Esophagus muscularis mucosa (tissue), 4 donors: ENCODE measurements at regions not wholly inside any gene's neighbourhood (a gene's known extent, or its start where the extent isn't known, plus 50 kb on each side); places are given as distances from the start of the nearest gene placed in this dataset.

Experiments
- DNase-seq: peaks from one replicate; pipeline ENCODE4 v3.0.0-alpha.2; 2017; ENCODE audit errors: extremely low spot score
- H3K27ac ChIP-seq, 4 donors: fragments of 200-600 bp; sonication (generic); replicated peaks in 1 of 4; 1 replicate in 3 of 4; 2 replicates in 1 of 4; pipeline ENCODE4 v1.5.1; 2016 to 2019; ENCODE audit warnings: mild to moderate bottlenecking in 1 of 4
- H3K27me3 ChIP-seq, 4 donors: fragments of 200-600 bp; sonication (generic); one replicate each; pipeline versions ENCODE4 v1.5.1 to v1.6.0; 2016 to 2019
- H3K36me3 ChIP-seq, 4 donors: fragments of 200-600 bp; sonication (generic); one replicate each; pipeline ENCODE4 v1.5.1; 2016 to 2019
- H3K4me1 ChIP-seq, 4 donors: fragments of 200-600 bp; sonication (generic); one replicate each; pipeline ENCODE4 v1.5.1; 2016 to 2019
- H3K4me3 ChIP-seq, 4 donors: fragments of 200-600 bp; sonication (generic); 1 replicate in 2 of 4; 2 replicates in 2 of 4; pipeline ENCODE4 v1.5.1; 2016 to 2019; ENCODE audit warnings: mild to moderate bottlenecking in 4 of 4, moderate library complexity in 1 of 4
- H3K9me3 ChIP-seq, 4 donors: fragments of 200-600 bp; sonication (generic); 1 replicate in 3 of 4; 2 replicates in 1 of 4; pipeline ENCODE4 v1.5.1; 2016 to 2019
- EP300 ChIP-seq: sonication (generic); formaldehyde crosslinking; IDR thresholded peaks from one replicate; pipeline ENCODE4 v1.6.1; 2017; ENCODE audit warnings: antibody characterized with exemption
- POLR2A ChIP-seq: fragments of 450-650 bp; IDR thresholded peaks from one replicate; pipeline ENCODE4 v1.6.1; 2017; ENCODE audit warnings: antibody characterized with exemption, moderate library complexity, mild to moderate bottlenecking, low read depth
- POLR2AphosphoS5 ChIP-seq, 2 donors: sonication (generic); formaldehyde crosslinking; IDR thresholded peaks; one replicate each; pipeline ENCODE4 v1.6.1; 2017; ENCODE audit warnings: antibody characterized with exemption in 2 of 2
- WGBS: methylation state at CpG from one replicate; pipeline ENCODE4 v1.1.5; 2018; 5-methylcytosine and 5-hydroxymethylcytosine counted together
- intact Hi-C: fragments of 100-400 bp; cut with DNase I; formaldehyde crosslinking; loops from one replicate; pipeline ENCODE4 v1.15.1; 2023
- TF ChIP-seq, protein P1 (sequence below), 3 experiments: fragments of 200-600 bp in 2 of 3; fragments of 450-650 bp in 1 of 3; sonication (generic) in 2 of 3; IDR thresholded peaks; one replicate each; pipeline ENCODE4 v1.5.1; 2017 to 2019; ENCODE audit warnings: antibody characterized with exemption in 3 of 3, mild to moderate bottlenecking in 2 of 3, moderate library complexity in 1 of 3

DNA sequence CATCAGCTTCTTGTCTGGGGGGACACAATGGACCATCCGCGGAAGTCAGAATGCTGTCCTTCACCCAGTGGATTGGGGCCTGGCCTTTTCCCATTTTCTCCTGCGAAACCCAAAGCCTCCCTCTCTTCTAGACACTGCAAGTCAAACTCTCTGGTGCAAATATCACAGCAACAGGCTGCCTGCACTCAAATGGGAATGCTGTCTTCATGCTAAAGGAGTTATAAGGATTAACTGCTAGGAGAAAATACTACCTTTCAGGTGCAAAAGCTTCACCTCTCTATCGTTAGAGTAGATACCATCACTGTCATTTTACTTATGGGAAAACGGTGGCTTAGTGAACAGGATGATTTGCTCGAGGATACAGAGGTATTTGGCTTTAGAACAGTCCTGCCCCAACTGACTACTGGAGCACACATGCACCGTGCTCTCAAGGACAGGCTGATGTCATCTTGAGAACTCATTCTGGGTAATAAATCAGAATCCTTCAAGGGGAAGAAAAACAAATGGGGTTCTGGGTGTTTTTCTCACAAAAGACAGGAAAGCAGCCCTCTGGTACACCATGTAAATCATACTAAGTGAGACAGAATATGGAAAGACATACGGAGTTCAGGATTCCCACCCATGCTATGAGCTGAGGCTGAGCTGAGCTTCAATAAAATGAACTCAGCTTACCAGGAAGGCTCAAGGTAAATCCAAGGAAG, 100.9 kb downstream of the SAMD9 start:
- intact Hi-C loops = no loop called here

DNA sequence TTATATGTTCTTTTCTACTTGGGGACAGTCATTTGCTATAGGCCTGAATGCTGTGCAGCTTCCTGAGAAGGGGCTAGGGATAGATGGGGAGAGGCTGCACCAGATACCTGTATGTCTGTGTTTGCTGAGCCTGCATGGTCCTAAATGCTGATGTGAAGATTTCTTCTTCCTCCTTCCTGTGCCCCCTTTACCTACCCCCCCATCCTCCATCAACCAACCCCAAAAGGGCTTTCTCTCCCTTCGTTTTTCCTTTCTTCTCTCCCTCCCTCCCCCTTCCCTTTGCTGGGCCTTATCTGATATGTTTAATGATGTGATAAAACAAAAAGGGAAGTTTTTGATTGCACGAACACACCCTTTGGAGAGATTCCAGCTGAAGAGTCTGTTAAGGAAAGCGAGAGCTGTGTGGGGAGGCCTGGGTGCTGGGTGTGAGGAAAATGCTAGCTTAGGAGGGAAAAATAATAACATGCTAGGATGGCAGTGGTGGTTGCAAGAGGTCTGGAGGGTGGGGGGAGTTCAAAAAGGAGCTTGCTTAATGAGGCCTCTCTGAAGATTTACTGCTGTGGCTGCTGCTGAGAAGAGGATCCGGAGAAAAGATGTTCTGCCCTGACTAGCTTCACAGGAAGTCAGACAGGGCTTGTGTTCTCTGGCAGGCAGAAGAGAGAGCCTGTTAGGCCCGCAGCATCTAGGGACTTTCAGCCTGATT, 101.8 kb downstream of the SAMD9 start:
- 31% methylated on average over 5 of the region's 5 CpGs for WGBS
- no peak overlapping the region for H3K4me3 ChIP-seq
- no peaks in the 10 kb centered on the region for H3K36me3 ChIP-seq
- H3K4me1 ChIP-seq = peaks cover 5 to 12% (median 11%) of the 10 kb centered on the region in 4 donors
- no peak for DNase-seq
- H3K27me3 ChIP-seq = no peaks in the 10 kb centered on the region
- H3K9me3 ChIP-seq = no peaks in the 10 kb centered on the region
- TF ChIP-seq, protein P1, sequence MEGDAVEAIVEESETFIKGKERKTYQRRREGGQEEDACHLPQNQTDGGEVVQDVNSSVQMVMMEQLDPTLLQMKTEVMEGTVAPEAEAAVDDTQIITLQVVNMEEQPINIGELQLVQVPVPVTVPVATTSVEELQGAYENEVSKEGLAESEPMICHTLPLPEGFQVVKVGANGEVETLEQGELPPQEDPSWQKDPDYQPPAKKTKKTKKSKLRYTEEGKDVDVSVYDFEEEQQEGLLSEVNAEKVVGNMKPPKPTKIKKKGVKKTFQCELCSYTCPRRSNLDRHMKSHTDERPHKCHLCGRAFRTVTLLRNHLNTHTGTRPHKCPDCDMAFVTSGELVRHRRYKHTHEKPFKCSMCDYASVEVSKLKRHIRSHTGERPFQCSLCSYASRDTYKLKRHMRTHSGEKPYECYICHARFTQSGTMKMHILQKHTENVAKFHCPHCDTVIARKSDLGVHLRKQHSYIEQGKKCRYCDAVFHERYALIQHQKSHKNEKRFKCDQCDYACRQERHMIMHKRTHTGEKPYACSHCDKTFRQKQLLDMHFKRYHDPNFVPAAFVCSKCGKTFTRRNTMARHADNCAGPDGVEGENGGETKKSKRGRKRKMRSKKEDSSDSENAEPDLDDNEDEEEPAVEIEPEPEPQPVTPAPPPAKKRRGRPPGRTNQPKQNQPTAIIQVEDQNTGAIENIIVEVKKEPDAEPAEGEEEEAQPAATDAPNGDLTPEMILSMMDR (IDR thresholded peaks at IDR 0.05) = no peak
- TF ChIP-seq POLR2A = no peak
- no peak for TF ChIP-seq EP300
- no peak for TF ChIP-seq POLR2AphosphoS5 (IDR thresholded peaks at IDR 0.05)
- no peak overlapping the region for H3K27ac ChIP-seq
- intact Hi-C loops = no loop called here

More for the DNA sequence above, 100.9 kb downstream of the SAMD9 start:
- Histone ChIP-seq H3K27ac (no peak overlapping the region), H3K9me3 (no peaks in the 10 kb centered on the region), H3K27me3 (no peaks in the 10 kb centered on the region), H3K36me3 (no peaks in the 10 kb centered on the region), H3K4me1 (peaks cover 5 to 12% (median 11%) of the 10 kb centered on the region in 4 donors), H3K4me3 (no peak overlapping the region)
- DNase-seq = no peak
- TF ChIP-seq EP300 = no peak
- no peak for TF ChIP-seq POLR2AphosphoS5 (IDR thresholded peaks at IDR 0.05)
- TF ChIP-seq POLR2A = no peak
- TF ChIP-seq, protein P1 (IDR thresholded peaks at IDR 0.05) = no peak
- 67% methylated on average over 8 of the region's 8 CpGs for WGBS

DNA sequence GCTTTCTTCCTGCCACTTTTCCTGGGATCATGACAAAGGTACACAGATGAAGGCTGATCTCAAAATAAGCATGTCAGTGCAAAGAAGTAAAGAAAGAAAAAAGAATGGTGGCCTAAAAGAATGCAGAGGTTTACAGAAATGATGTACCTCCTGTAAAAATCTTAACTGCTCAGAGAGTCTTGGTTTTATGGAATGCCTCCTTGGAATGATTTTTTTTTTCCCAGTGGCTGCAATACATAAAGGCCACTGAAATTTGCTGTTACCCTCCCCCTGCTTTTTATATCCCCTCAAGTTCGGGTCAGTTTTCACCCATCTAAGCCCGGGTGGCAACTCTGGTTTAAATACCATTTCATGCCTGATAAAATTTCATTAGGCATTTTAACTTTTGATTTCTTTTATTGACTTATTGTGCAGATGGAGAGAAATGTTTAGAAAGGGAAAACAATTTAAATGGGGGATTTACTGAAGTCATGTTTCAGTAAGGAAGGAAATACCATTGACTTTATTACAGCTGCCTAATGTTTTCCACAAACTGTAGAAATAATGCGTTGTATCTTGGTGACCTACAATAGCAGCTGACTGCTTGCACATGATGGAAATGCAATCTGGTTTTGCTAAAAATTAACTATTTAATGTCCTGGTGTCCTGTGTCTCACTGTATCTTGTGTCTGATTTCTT, 102.5 kb downstream of the SAMD9 start:
- intact Hi-C loops = no loop called here
- no peak overlapping the region for H3K4me3 ChIP-seq
- no peak for DNase-seq
- H3K4me1 ChIP-seq = peaks cover 5 to 12% (median 11%) of the 10 kb centered on the region in 4 donors
- no peak overlapping the region for H3K27ac ChIP-seq
- no peaks in the 10 kb centered on the region for H3K9me3 ChIP-seq
- TF ChIP-seq POLR2A (no peak), POLR2AphosphoS5 (IDR thresholded peaks at IDR 0.05) (no peak), EP300 (no peak)
- TF ChIP-seq, protein P1 (IDR thresholded peaks at IDR 0.05) = no peak
- WGBS = 62% methylated on average over 3 of the region's 3 CpGs
- no peaks in the 10 kb centered on the region for H3K27me3 ChIP-seq
- no peaks in the 10 kb centered on the region for H3K36me3 ChIP-seq

DNA sequence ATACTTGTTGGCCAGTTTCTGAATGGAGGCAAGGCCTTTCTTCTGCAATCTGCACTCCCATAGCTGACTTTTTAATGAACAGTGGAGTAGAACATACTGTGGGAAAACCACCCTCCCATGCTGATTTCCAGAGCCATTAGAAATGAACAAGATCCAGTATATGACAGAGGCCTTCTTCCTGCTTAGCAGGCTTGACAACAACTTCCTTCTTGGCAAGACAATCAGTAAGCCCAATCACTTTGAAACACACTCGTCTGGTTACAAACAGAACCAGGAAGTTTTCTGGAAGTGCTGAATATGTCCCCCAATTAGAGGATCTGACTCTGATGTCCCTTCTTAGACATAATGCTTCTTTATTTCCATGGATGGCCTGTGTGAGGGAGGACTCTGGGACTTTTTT, 103.4 kb downstream of the SAMD9 start:
- WGBS = 25% methylated on average over 1 of the region's 1 CpG
- Histone ChIP-seq H3K36me3 (no peaks in the 10 kb centered on the region), H3K4me1 (peaks cover 5 to 12% (median 11%) of the 10 kb centered on the region in 4 donors), H3K27me3 (no peaks in the 10 kb centered on the region), H3K27ac (no peak overlapping the region), H3K9me3 (no peaks in the 10 kb centered on the region), H3K4me3 (no peak overlapping the region)
- intact Hi-C loops = no loop called here
- TF ChIP-seq POLR2A = no peak
- DNase-seq = no peak

DNA sequence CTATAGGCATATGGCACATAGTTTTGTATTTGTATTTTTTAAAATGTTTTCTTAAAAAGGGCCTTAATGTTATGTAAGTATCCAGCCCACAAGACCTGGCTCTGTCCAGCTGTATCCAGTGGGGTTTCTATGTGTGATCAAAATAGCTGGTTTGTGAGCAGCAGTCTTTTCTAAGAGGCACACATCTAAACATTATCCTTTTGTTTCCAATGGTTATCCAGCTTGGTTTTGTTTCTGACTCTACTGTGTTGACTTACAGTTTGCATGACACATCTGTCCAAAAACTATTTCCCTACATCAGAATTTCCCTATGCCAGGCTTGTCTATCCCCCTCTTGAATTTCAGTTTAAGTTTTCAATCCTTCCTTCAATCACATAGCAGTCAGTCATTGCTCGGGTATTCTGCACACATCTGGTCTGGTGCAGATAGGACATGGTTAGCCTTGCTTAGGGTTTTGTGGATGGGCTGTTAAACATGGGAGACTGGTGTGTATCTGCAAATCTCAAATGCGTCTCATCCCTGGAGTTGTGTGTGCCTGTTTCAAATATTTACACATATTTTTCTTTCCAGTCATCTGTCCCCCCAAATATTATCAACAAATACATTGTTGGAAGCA, 104.2 kb downstream of the SAMD9 start:
- TF ChIP-seq POLR2AphosphoS5 (IDR thresholded peaks at IDR 0.05) = no peak
- no peak for TF ChIP-seq POLR2A
- TF ChIP-seq, protein P1 (IDR thresholded peaks at IDR 0.05) = no peak
- TF ChIP-seq EP300 = no peak

More for the DNA sequence above, 104.2 kb downstream of the SAMD9 start:
- no peaks in the 10 kb centered on the region for H3K27me3 ChIP-seq
- H3K36me3 ChIP-seq = no peaks in the 10 kb centered on the region
- intact Hi-C loops = no loop called here
- no peak for DNase-seq
- H3K9me3 ChIP-seq = no peaks in the 10 kb centered on the region
- no peak overlapping the region for H3K27ac ChIP-seq
- no peak overlapping the region for H3K4me3 ChIP-seq
- peaks cover 5 to 12% (median 11%) of the 10 kb centered on the region in 4 donors for H3K4me1 ChIP-seq
- 95% methylated on average over 2 of the region's 2 CpGs for WGBS
